GM19455 (cell line): ENCODE measurements at regions not wholly inside any gene's neighbourhood (a gene's known extent, or its start where the extent isn't known, plus 50 kb on each side); places are given as distances from the start of the nearest gene placed in this dataset.

Experiments
- ATAC-seq: cut with Tn5 transposase; IDR thresholded peaks from one replicate; pipeline ENCODE4 v1.9.1; 2021; ENCODE audit not compliant: unreplicated experiment

GRCh38 chr2:71879509-71880184, 268.0 kb downstream of the CYP26B1 start:
- no peak for ATAC-seq

DNA sequence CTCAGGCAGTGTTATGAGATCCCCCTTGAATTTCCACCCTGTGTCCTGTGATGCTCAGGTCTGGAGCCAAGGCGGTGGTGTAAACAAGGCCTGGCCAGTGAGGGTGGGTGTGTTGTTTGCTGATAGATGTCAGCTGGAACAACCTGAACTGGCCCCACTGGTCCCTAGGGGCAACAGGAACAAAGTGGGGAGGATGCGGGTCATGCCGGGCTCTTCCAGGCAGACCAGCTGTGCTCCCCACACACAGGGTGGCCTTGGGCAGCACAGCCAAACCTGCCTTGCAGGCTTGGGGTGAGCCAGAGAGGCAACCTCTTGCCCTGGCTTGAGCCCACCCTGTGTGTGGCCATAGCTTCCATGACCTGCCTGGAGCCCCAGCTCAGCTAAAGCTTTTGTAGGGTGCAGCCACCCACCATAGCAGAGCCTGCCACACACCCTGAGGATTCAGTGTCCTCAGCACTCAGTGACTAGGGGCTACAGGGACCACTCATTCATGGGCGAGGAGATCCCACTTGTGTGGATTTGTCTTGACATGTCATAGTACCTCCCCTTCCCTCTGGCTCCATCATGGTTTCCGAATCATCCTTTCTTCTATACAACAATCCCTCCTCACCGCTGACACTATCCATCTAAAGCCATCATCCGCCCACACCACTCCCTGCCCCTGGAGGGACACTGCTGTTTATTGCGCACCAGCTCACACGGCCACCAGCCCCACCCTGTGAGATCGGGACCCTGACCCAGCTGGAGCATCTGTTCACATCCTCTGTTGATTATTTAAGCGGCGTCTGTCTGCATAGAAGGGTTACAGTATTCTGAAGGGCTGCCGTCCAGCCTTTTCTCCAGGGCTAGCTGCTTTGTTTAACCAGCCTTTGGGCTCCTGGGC, 268.8 kb downstream of the CYP26B1 start:
- ATAC-seq, result no peak

- ATAC-seq, result no peak
Observed at GRCh38 chr2:71877636-71878035, 270.0 kb downstream of the CYP26B1 start.

GRCh38 chr2:71876542-71877451, 270.9 kb downstream of the CYP26B1 start:
- ATAC-seq, result no peak

DNA sequence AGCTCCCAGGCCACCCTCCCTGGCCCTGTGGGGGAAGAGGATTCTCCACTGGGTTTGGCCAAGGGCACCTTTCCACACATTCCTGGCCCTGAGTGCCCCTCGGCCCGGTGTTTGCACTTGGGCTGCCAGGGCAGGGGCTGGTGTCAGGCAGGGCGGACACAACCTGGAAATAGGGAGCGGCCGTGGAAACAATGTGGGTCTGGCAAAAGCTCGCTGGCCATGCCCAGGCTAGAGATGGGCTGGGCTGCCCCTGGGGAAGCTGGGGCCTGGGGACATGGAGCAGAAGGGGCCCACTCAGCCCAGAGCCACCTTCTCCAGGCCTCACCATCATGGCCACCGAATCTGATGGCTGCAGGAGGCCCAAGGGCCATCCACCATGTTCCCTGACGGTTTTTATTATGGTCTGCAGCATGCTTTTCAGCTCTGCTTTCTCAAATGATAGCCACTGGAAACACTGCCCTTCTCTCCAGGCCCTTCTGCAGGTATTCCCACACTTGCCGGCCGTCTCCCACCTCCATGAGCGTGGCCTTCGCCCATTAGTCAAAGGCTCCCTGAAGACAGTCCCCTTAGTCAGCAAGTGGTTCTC, 275.1 kb downstream of the CYP26B1 start:
- no peak for ATAC-seq

GRCh38 chr2:71865391-71865965, 282.2 kb downstream of the CYP26B1 start:
- no peak for ATAC-seq

DNA sequence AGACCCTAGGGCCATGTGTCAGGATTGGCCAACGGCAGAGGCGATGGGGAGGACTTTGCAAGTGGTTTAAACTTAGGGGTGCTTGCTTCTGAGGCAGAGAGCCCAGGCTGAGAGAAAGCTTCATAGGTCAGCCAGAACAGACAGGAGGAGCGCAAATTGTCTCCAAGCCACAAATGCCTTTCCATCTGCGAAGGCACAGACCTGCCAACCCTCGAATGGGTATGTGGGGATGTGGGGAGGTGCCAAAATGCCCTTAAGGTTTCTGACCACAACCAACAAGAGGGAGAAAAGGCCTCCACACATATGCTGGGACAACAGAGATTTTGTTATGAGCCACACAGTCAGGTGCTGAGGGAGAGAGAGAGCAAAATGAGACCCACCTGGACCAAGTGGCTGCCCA, 283.6 kb downstream of the CYP26B1 start:
- no peak for ATAC-seq

- ATAC-seq, result no peak
Observed at GRCh38 chr2:71863396-71863795, 284.3 kb downstream of the CYP26B1 start.

GRCh38 chr2:71862921-71863320, 284.7 kb downstream of the CYP26B1 start:
- ATAC-seq, result no peak

GRCh38 chr2:71861186-71862160, 286.2 kb downstream of the CYP26B1 start:
- ATAC-seq, result no peak

- ATAC-seq, result no peak
Observed at GRCh38 chr2:71860381-71860926, 287.2 kb downstream of the CYP26B1 start.

DNA sequence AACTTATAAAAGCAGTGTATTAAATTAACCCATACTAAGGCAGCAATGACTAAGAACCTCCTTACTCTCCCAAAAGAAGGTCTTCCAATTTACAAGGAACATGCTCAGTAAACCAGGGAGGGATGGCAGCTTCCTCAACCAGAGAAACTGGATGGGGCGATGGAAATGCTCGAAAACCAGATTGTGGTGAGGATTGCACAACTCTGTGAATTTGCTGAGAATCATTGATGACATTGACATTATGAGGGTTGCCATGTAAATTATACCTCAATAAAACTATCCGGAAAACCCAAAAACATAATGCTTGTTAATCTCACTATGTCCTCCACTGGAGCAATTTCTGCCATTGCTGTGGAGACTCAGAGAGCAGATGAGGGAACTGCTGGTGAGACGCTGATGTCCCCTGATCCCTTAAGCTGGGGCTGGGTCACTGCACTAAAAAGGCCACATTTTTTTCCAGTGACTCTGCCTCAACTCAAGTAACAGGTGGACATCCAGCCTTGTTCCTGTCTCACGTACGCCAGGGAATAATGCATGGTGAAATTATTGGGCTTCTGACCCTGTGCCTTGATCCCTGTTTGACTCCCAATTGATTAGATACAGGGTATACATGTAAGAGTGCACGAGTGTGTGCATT, 288.3 kb downstream of the CYP26B1 start:
- no peak for ATAC-seq

- ATAC-seq, result no peak
Observed at GRCh38 chr2:71858071-71858470, 289.6 kb downstream of the CYP26B1 start.

DNA sequence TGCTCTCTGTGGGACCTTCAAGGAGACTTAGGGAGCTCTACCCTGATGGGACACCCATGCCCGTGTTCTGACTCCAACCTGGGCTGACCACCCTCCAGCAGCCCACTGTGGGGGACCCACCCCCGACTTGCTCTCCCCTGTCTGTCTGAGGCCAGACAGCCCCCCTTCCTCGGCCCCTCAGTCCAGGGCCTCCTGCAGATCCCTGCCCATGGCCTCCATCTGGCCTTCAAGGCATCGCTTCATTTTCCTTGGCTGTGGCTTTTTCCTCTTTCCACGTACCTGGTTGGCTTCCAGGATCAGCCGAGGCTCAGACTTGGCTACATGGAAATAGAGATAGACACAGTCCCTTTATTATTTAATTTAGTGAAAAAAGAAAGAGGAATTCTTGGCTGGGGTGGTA, 290.0 kb downstream of the CYP26B1 start:
- no peak for ATAC-seq

GRCh38 chr2:71856773-71857525, 290.7 kb downstream of the CYP26B1 start:
- ATAC-seq, result no peak

DNA sequence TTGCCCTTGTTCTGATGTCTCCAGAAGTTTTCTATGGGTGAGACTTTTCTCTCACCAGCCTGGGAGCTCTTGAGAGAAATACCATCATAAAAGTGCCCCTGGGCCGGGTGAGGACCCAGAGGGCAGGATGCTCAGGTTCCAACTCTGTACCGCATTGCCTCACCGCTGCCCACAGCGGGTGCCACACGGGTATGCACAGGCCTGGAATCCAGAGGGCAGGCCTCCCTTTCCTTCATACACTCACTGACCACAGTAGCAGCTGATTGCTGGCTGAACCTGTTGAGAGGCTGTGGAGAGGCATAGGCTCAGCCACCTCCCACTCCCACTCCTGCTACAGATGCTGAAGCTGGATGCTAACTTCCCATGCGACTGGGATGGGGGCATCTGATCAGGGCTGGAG, 293.8 kb downstream of the CYP26B1 start:
- no peak for ATAC-seq

DNA sequence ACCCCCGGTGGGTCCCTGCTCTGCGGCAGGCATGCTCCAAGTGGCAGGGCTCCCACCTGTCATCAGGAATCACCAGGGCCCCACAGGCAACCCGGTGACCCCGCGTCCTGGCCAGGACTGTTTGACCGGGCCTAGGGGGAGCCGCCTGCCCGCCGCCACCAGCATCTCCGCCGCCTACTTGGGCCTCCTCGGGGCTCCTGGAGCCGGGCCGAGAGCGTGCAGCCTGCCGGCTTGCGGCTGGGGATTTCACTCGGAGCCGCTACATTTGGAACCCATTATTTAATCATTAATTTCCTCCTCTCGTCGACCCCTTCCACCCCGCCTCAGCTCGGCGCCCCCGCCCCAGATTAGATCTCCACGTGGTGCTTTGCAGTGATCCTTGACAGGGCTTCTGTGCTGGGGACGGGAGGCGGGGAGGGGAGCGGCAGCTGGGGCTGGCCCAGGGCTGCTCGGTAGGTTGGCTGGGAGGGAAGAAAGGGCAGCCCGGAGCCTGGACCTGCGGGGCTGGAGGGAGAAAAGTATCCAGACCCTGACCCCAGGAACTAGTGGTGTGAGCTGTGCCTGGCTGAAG, 295.4 kb downstream of the CYP26B1 start:
- no peak for ATAC-seq
